ENCODE measurements at regions not wholly inside any gene's neighbourhood (a gene's known extent, or its start where the extent isn't known, plus 50 kb on each side); places are given as distances from the start of the nearest gene placed in this dataset.
"Not testable (repeated sequence)": the region's sequence is repeated elsewhere in the genome, so short reads cannot be mapped to it uniquely, and the experiment has no call there.

DNA sequence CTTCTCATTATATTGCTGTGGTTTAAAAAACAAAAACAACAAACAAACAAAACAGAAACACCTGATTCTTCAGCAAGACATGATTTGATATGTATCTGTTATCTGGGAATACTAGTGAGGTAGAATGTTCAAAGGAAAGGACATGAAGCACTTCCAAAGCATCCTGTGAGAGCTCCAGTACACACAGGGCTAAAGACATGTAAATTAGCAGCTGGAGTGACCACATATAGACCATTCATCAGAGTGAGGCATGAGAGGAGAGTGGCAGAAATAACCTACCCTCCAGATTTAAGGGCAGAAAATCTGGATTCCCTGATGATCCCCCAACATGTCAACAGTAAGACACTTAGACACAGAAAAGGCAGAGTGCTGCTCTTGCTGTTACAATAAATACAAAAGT, 260.5 kb upstream of the CHRM3 start:
- in situ Hi-C loops (cut with HindIII; ENCODE audit: low sequenced_read_pairs): no loop called here
- TF ChIP-seq, protein P1, sequence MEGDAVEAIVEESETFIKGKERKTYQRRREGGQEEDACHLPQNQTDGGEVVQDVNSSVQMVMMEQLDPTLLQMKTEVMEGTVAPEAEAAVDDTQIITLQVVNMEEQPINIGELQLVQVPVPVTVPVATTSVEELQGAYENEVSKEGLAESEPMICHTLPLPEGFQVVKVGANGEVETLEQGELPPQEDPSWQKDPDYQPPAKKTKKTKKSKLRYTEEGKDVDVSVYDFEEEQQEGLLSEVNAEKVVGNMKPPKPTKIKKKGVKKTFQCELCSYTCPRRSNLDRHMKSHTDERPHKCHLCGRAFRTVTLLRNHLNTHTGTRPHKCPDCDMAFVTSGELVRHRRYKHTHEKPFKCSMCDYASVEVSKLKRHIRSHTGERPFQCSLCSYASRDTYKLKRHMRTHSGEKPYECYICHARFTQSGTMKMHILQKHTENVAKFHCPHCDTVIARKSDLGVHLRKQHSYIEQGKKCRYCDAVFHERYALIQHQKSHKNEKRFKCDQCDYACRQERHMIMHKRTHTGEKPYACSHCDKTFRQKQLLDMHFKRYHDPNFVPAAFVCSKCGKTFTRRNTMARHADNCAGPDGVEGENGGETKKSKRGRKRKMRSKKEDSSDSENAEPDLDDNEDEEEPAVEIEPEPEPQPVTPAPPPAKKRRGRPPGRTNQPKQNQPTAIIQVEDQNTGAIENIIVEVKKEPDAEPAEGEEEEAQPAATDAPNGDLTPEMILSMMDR (IDR thresholded peaks at IDR 0.05; ENCODE audit: low read depth, low read length, missing control alignments): no peak
- no peak for DNase-seq (ENCODE audit: low read depth)
- H3K4me3 ChIP-seq (ENCODE audit: low read depth, low read length): no peak overlapping the region

DNA sequence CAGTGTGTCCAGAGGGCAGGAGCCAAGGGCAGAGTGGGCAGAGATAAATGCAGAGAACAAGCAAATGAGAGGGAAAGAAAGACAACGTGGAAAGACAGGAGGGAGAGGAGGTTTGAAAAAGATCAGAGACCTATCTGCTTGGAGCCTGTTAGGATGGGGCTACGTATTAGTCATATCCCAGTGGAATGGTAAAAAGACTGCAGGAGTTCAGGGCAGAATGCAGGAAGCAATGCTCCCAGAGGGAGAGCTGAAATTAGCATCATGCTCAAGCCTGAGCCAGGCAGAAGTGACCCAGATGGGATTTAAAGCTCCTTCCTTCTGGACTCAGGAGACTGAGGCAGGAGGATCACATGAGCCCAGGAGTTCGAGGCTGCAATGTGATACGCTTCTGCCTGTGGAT, 261.3 kb upstream of the CHRM3 start:
- DNase-seq (ENCODE audit: low read depth): no peak
- in situ Hi-C loops (cut with HindIII; ENCODE audit: low sequenced_read_pairs): no loop called here

DNA sequence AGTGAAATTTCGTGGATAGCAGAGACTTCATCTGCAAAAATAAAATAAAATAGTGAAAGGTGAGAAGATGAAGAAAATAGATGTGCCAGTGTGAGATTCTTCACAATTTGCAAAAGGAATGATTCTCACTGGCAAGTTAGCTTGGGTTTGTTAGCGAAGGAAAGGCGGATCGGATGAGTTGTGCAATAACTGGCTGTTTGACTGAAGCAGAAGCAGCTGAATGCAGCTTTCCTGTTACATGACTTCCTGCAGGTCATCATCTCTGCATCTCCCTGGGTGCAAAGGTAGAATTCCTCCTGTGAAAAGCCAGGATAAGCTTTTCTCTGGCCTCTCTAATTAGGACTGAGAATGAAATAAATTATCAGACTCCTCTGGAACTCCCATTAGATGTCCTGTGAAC, 263.1 kb upstream of the CHRM3 start:
- no peak for DNase-seq (ENCODE audit: low read depth)
- TF ChIP-seq, protein P1 (IDR thresholded peaks at IDR 0.05; ENCODE audit: low read depth, low read length, missing control alignments): no peak
- H3K4me3 ChIP-seq (ENCODE audit: low read depth, low read length): no peak overlapping the region
- in situ Hi-C loops (cut with HindIII; ENCODE audit: low sequenced_read_pairs): no loop called here

More for the DNA sequence above, 261.3 kb upstream of the CHRM3 start:
- no peak overlapping the region for H3K4me3 ChIP-seq (ENCODE audit: low read depth, low read length)
- TF ChIP-seq, protein P1 (IDR thresholded peaks at IDR 0.05; ENCODE audit: low read depth, low read length, missing control alignments): no peak

DNA sequence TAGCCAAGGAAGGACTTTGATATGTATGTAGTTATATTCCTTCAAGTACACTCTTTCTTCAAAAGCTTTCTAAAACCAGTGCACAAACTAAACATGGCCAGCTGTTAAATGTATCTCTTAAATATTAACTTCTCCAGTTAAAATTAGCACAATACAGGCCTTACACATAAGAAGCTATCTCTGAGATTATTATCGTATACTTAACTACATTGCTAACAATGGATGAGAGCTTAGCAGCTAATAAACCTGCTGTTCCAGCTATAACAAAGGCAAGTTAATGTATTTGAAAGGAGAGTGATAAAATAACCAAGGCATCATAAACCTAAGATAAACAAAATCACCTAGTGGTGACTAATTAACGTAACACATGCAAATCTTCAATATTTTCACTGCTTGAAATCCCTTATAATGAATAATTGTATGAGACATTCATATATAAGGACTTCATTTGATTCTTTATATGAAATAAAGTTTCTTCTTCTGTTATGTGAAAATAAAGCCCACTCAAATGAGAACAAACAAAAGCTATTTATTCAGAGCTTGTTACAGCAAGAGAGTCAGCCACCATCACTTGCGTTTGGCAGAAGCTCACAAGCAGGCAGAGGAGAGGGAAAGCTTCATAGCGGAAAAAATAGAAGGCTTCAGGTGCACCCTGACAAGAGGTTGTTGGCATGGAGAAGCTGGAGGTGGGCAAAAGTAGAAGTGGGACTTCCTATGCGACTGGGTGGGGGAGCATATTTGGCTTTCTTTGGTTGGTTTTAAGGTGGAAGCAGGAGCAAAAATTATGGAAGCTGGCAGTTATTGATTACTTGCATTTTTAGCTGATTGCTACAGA, 274.1 kb upstream of the CHRM3 start:
- no peak for DNase-seq (ENCODE audit: low read depth)
- TF ChIP-seq, protein P1 (IDR thresholded peaks at IDR 0.05; ENCODE audit: low read depth, low read length, missing control alignments): no peak
- in situ Hi-C loops (cut with HindIII; ENCODE audit: low sequenced_read_pairs): no loop called here

DNA sequence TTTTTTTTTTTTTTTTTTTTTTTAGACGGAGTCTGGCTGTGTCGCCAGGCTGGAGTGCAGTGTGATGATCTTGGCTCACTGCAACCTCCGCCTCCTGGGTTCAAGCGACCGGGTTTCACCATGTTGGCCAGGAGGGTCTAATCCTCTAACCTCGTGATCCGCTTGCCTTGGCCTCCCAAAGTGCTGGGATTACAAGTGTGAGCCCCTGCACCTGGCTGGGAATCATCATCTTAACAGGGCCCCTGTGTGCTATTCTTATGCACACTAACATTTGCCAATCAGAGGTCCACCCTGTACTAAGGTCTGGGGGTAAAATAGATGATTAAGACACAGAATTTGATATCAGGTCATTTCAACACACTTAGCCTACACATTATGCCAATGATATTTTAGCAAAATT, 278.7 kb upstream of the CHRM3 start:
- H3K4me3 ChIP-seq (ENCODE audit: low read depth, low read length): no peak overlapping the region
- DNase-seq (ENCODE audit: low read depth): no peak
- TF ChIP-seq, protein P1 (IDR thresholded peaks at IDR 0.05; ENCODE audit: low read depth, low read length, missing control alignments): no peak
- in situ Hi-C loops (cut with HindIII; ENCODE audit: low sequenced_read_pairs): no loop called here

More for the DNA sequence above, 274.1 kb upstream of the CHRM3 start:
- H3K4me3 ChIP-seq (ENCODE audit: low read depth, low read length): no peak overlapping the region

DNA sequence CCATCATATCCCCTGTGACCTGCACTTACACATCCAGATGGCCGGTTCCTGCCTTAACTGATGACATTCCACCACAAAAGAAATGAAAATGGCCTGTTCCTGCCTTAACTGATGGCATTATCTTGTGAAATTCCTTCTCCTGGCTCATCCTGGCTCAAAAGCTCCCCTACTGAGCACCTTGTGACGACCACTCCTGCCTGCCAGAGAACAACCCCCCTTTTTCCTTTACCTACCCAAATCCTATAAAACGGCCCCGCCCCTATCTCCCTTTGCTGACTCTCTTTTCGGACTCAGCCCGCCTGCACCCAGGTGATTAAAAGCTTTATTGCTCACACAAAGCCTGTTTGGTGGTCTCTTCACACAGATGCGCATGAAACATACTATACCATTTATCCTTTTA, 279.7 kb upstream of the CHRM3 start:
- in situ Hi-C loops (cut with HindIII; ENCODE audit: low sequenced_read_pairs); H3K4me3 ChIP-seq (ENCODE audit: low read depth, low read length); DNase-seq (ENCODE audit: low read depth): not testable (repeated sequence)

DNA sequence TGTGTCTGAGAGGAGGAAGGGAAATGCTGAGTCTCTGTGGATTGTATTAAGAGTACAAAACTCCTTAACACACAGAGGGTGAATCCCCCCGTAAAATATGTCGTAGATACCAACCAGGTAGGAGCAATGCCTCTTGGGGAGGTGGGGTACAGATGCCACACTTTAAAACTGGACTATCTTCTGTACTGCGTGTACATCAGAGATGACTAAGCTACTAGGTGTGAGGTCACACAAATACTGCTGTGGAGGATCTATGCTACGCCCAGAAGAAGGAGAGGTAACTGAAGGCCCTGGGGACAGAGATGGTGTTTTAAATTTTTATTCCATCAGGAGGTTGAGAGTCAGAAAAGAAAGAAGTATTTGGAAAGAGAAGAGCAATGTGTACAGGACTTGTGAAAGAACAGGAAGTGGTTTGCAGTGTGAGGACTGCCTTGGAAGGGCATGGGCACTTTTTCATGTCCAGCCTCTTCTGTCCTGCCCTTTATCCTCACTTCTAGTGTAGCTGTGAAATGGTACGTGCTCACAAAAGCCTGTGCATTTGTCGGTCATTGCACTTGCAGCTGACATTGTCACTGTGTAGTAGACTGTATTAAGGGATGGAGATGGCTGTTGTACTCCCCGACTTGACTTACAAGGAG, 287.8 kb upstream of the CHRM3 start:
- no peak for DNase-seq (ENCODE audit: low read depth)
- in situ Hi-C loops (cut with HindIII; ENCODE audit: low sequenced_read_pairs): no loop called here
- H3K4me3 ChIP-seq (ENCODE audit: low read depth, low read length): no peak overlapping the region
- TF ChIP-seq, protein P1 (IDR thresholded peaks at IDR 0.05; ENCODE audit: low read depth, low read length, missing control alignments): no peak
